AML-193 (cell line): ENCODE measurements at regions not wholly inside any gene's neighbourhood (a gene's known extent, or its start where the extent isn't known, plus 50 kb on each side); places are given as distances from the start of the nearest gene placed in this dataset.
"Not testable (repeated sequence)": the region's sequence is repeated elsewhere in the genome, so short reads cannot be mapped to it uniquely, and the experiment has no call there.

Source experiments
- DNase-seq, 2 experiments: peaks; one replicate each; lab custom pipeline; 2025; lab: John Stamatoyannopoulos, UW

- DNase-seq: no peak
These were observed 646.5 kb downstream of the TENT5A start for GRCh38 chr6:81105998-81106397.

- no peak for DNase-seq
These were observed 654.2 kb downstream of the TENT5A start for GRCh38 chr6:81098109-81098814.

GRCh38 chr6:81096464-81096863 lies 656.0 kb downstream of the TENT5A start:
- DNase-seq: not testable (repeated sequence)

- no peak for DNase-seq
These were observed 659.4 kb downstream of the TENT5A start for GRCh38 chr6:81093051-81093450.

GRCh38 chr6:81088145-81088544 lies 664.3 kb downstream of the TENT5A start:
- no peak for DNase-seq

- no peak for DNase-seq
These were observed 665.5 kb downstream of the TENT5A start for GRCh38 chr6:81086991-81087390.

GRCh38 chr6:81085431-81085790 lies 667.1 kb downstream of the TENT5A start:
- no peak for DNase-seq

GRCh38 chr6:81084776-81085430 lies 667.6 kb downstream of the TENT5A start:
- DNase-seq: no peak

- DNase-seq: no peak
These were observed 676.5 kb downstream of the TENT5A start for GRCh38 chr6:81075974-81076373.

- DNase-seq: no peak
These were observed 679.2 kb downstream of the TENT5A start for GRCh38 chr6:81073318-81073717.

GRCh38 chr6:81071121-81071520 lies 681.4 kb downstream of the TENT5A start:
- DNase-seq: no peak

- no peak for DNase-seq
These were observed 685.4 kb downstream of the TENT5A start for GRCh38 chr6:81067057-81067456.

- DNase-seq: no peak
These were observed 688.6 kb downstream of the TENT5A start for GRCh38 chr6:81063891-81064290.

- no peak for DNase-seq
These were observed 698.4 kb downstream of the TENT5A start for GRCh38 chr6:81054036-81054435.

GRCh38 chr6:81051952-81052351 lies 700.5 kb downstream of the TENT5A start:
- no peak for DNase-seq

- DNase-seq: no peak
These were observed 702.9 kb downstream of the TENT5A start for GRCh38 chr6:81049425-81050042.

- DNase-seq: no peak
These were observed 721.1 kb downstream of the TENT5A start for GRCh38 chr6:81031416-81031815.

- DNase-seq: no peak
These were observed 726.4 kb downstream of the TENT5A start for GRCh38 chr6:81026041-81026553.

- DNase-seq: no peak
These were observed 728.8 kb downstream of the TENT5A start for GRCh38 chr6:81023709-81024108.

GRCh38 chr6:81023007-81023582 lies 729.4 kb downstream of the TENT5A start:
- no peak for DNase-seq

GRCh38 chr6:81017586-81017985 lies 734.9 kb downstream of the TENT5A start:
- DNase-seq: not testable (repeated sequence)

- no peak for DNase-seq
These were observed 748.6 kb downstream of the TENT5A start for GRCh38 chr6:81003894-81004293.

- DNase-seq: no peak
These were observed 749.3 kb downstream of the TENT5A start for GRCh38 chr6:81003156-81003555.
